SK-MEL-5 (cell line): ENCODE measurements at regions not wholly inside any gene's neighbourhood (a gene's known extent, or its start where the extent isn't known, plus 50 kb on each side); places are given as distances from the start of the nearest gene placed in this dataset.
A peak's percentile ranks its signal among the peaks of the same experiment; 100 is the strongest.

ENCODE experiments used
- DNase-seq: peaks from one replicate; pipeline ENCODE4 v3.0.0-alpha.2; 2016; ENCODE audit warnings: low read depth, low spot score
- in situ Hi-C: cut with HindIII; loops from 2 replicates; pipeline ENCODE4 v1.10.0; 2016; ENCODE audit warnings: low sequenced_read_pairs, high pct_unique_total_duplicates, low pct_unique_long_range_greater_than_20kb

- in situ Hi-C loops = no loop called here
- DNase-seq = peak; percentile 52
These were observed 380.3 kb upstream of the MAF start for GRCh38 chr16:79980650-79981521.

DNA sequence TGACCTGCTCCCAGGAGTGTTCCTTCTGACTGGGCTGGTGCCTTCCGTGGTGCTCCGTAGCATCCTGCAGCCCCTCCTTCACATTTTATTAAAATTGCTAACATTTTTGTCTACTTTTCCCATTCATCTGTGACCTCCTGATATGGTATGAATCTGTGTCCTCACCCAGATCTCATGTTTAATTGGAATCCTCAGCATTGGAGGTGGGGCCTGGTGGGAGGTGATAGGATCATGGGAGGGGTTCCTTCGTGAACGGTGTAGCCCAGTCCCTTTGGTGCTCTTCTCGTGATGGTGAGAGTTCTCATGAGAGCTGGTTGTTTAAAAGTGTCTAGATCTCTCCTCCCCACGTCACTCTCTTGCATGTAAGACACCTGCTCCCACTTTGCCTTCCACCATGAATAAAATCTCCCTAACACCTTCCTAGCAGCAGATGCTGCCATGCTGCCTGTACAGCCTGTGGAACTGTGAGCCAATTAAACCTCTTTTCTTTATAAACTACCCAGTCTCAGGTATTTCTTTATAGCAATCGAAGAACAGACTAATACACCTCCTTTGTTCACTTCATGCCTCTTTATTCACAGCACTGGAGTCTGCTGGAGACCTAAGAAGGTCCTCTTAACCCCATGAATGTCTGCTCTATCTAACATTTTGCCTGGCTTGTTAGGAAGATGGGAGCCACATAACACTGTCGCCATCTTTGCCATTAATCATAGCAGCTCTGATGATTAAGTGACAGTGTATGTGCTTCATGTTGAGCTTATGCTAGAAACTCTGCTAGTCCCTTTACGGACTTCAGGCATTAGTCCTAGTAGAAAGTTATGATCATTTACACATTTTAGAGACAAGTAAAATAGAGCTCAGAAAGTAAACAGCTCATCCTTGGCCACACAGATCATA lies 377.7 kb upstream of the MAF start:
- DNase-seq = no peak
- in situ Hi-C loops = no loop called here

- in situ Hi-C loops = no loop called here
- DNase-seq = no peak
These were observed 372.8 kb upstream of the MAF start for GRCh38 chr16:79973320-79973719.

DNA sequence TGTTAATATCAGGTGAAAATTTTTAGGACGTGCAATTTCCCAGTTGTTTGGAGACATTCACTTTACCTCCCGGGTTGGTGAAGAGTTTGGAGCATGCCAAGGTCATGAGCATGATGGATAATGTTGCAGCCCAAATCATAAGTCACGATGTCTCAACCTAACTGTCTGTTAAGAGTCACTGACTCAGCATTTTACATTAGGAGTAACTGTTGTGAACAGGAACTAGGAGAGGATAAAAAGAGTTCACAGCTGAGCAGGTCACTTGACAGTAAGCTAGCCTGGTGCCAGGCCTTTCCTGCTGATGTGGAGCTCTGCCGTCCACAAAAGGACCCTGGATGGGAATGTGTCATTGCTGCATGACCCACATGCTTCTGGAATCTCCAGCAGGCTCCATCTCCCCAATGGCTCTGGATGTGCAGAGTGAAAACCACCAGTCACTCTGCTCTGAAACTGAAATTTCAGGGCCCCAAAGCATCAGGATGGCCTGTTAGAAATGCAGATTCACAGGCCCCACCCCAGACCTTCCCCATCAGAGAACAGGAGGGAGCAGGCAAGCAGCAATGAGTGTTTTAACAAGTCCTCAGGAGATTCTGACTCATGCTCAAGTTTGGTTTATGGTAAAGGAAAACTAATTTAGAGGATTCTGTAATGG lies 371.6 kb upstream of the MAF start:
- no peak for DNase-seq
- in situ Hi-C loops = no loop called here

DNA sequence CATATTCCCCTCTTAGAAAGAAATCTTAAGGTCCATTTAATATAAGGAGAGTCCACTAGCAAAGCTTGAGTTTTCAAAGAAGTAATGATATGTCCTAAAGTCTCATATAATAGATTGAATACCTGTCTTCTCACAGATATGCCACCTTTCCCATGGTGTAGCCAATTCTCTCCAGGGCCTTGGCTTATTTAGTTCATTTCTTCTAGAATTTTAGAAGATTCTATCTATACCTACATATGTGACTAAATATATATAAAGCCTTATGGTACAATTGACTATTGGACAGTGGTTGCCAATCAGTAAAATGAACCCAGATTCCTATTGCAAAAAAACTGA lies 370.7 kb upstream of the MAF start:
- no peak for DNase-seq
- in situ Hi-C loops = no loop called here

DNA sequence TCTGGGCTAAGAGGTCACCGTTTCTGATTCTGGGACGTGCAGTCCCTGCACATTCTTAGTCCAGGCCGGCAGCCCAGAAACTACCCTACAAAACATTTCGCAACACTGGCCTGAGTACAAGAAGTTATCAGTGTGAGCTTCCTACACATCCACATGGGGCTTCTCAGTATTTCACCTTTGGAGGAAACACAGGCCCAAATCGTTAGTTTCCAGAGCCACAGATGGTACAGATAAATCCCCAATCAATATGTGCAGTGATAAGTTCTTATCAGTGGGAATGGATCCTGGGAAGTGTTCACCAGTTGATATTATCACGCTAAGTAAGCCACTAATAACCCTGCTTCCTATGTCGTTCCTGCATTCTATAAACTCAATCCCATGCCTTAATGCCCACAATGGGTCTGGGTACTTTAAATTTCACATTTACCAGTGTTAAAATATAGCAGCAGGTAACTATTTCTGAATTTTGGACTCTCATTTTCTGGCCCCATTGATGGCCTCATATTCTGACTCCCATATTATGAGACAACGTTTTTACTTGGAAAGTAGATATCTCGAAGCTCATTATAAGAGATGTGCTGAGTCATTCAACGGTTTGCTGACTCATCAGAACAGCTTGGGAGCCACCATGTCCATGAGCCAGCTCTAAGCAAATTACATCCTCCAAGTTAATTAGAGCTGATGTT lies 370.2 kb upstream of the MAF start:
- in situ Hi-C loops = no loop called here
- no peak for DNase-seq

DNA sequence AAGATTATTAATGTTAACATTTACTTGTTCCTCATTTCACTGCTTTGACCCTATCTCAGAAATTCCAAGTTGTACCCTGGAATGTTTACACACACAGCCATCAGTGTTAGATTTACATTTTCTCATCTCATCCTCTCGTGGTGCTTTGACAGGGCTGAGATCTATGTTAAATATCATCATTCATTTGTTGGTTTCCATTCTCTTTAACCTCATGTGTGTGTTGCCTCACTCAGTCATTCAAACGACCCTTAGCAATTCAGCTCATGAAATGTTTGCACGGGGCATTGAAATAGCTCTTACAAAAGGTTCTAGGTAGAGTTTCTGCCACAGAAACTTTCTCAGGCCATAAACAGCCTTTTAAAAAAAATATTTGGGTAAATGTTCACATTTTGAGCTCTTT lies 369.6 kb upstream of the MAF start:
- in situ Hi-C loops = no loop called here
- DNase-seq = no peak

GRCh38 chr16:79969458-79969857 lies 368.9 kb upstream of the MAF start:
- DNase-seq = no peak
- in situ Hi-C loops = no loop called here

GRCh38 chr16:79966226-79966625 lies 365.7 kb upstream of the MAF start:
- in situ Hi-C loops = no loop called here
- no peak for DNase-seq

DNA sequence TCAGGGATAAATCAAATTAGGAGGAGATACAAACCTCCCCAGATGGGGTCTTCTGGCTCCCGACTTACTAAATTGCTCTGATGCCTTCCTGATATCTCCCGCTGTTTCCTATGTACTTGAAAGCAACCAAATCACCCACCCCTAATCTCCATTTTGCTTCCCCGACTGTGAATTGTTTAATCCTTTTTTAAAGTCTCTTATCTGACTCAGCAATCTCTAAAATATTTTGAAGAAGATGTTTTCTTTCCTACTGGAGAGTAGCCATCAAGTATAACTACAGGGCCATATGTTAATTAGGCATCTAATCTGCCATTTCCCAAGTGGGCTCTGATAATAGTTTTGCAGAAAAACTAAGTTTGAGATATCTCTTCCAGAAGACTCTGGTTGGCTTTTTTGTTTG lies 365.2 kb upstream of the MAF start:
- no peak for DNase-seq
- in situ Hi-C loops = no loop called here

- DNase-seq = no peak
- in situ Hi-C loops = no loop called here
These were observed 363.6 kb upstream of the MAF start for GRCh38 chr16:79964104-79964503.

DNA sequence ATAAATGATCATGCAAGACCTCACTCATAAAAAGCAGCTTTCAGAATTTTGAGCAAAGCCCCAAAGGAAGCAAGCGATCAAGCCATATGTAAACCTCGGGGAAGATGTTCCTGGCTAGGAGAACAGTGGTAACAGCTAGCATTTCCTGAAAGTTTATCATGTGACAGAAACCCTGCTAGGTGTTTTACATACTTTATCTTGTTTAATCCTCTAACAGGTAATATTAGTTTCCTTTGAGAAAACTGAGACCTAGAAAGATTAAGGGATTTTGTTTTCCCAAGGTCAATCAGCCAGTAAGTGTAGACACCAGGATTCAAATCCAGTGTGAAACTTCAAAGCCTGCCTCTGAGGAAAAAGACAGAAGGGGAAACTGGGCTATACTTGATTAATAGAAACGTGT lies 362.4 kb upstream of the MAF start:
- in situ Hi-C loops = no loop called here
- DNase-seq = no peak

DNA sequence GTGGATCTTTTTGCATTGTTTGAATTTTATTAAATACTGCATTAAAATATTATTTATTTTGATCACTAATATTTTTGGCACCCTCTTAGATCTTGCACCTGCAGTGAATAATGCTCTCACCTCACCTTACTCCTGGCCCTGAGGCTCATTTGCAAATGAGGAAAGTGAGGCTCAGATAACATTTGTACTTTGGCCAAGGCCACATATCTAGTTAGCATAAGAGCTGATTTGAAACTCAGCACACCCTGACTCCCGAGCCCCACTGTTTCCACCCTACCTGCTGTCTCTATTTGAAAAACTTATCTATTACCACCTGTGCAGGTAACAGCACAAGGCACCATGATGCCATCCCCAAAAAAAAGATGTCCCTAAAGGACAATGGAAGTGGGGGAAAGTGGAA lies 358.7 kb upstream of the MAF start:
- DNase-seq = no peak
- in situ Hi-C loops = no loop called here

GRCh38 chr16:79954921-79955705 lies 354.6 kb upstream of the MAF start:
- in situ Hi-C loops = no loop called here
- DNase-seq = no peak

GRCh38 chr16:79950932-79951719 lies 350.6 kb upstream of the MAF start:
- no peak for DNase-seq
- in situ Hi-C loops = no loop called here

- in situ Hi-C loops = no loop called here
- DNase-seq = no peak
These were observed 348.9 kb upstream of the MAF start for GRCh38 chr16:79949417-79949816.

GRCh38 chr16:79947771-79948170 lies 347.2 kb upstream of the MAF start:
- in situ Hi-C loops = no loop called here
- no peak for DNase-seq
